ENCODE measurements at regions not wholly inside any gene's neighbourhood (a gene's known extent, or its start where the extent isn't known, plus 50 kb on each side); places are given as distances from the start of the nearest gene placed in this dataset.

GRCh38 chr20:19073584-19074218, 138.7 kb upstream of the SLC24A3 start:
- Histone ChIP-seq H3K27me3 (ENCODE audit: control insufficient read depth, insufficient read depth, low read length) (no peaks in the 10 kb centered on the region), H3K9me3 (ENCODE audit: control insufficient read depth, insufficient read depth, low read depth, low read length) (no peaks in the 10 kb centered on the region), H3K4me1 (ENCODE audit: control insufficient read depth, extremely low read depth, insufficient read depth, low read length) (no peaks in the 10 kb centered on the region), H2AFZ (ENCODE audit: low read length) (no peak overlapping the region), H3K4me2 (ENCODE audit: extremely low read depth, insufficient read depth, low read length) (no peak overlapping the region), H3K9ac (ENCODE audit: insufficient read depth, low read length) (no peak overlapping the region), H3K79me2 (ENCODE audit: control insufficient read depth, insufficient read depth, low read length) (no peaks in the 10 kb centered on the region), H3K4me3 (replicated peaks in 1 of 4; ENCODE audit: control extremely low read depth in 1 of 4, insufficient read depth in 1 of 4, low read depth in 3 of 4, low read length in 4 of 4) (no peak overlapping the region), H4K20me1 (ENCODE audit: control insufficient read depth, extremely low read depth, insufficient read depth, low read length) (no peaks in the 10 kb centered on the region), H3K36me3 (ENCODE audit: control insufficient read depth, insufficient read depth, low read length) (no peaks in the 10 kb centered on the region), H3K27ac (ENCODE audit: insufficient read depth, low read length) (no peak overlapping the region)
- TF ChIP-seq EZH2 (IDR thresholded peaks at IDR 0.05; ENCODE audit: low read length, missing control alignments): no peak
- TF ChIP-seq CTCF (conservative IDR thresholded peaks at IDR 0.05 in 1 of 2, IDR thresholded peaks at IDR 0.05 in 1 of 2; ENCODE audit: low read depth in 1 of 2, low read length in 2 of 2): no peak
- DNase-seq (ENCODE audit: low read depth in 2 of 2): no peak

- Histone ChIP-seq H2AFZ (ENCODE audit: low read length) (no peak overlapping the region), H3K4me1 (ENCODE audit: control insufficient read depth, extremely low read depth, insufficient read depth, low read length) (no peaks in the 10 kb centered on the region), H4K20me1 (ENCODE audit: control insufficient read depth, extremely low read depth, insufficient read depth, low read length) (no peaks in the 10 kb centered on the region), H3K9ac (ENCODE audit: insufficient read depth, low read length) (no peak overlapping the region), H3K27ac (ENCODE audit: insufficient read depth, low read length) (no peak overlapping the region), H3K36me3 (ENCODE audit: control insufficient read depth, insufficient read depth, low read length) (no peaks in the 10 kb centered on the region), H3K4me3 (replicated peaks in 1 of 4; ENCODE audit: control extremely low read depth in 1 of 4, insufficient read depth in 1 of 4, low read depth in 3 of 4, low read length in 4 of 4) (no peak overlapping the region), H3K27me3 (ENCODE audit: control insufficient read depth, insufficient read depth, low read length) (no peaks in the 10 kb centered on the region), H3K4me2 (ENCODE audit: extremely low read depth, insufficient read depth, low read length) (no peak overlapping the region), H3K9me3 (ENCODE audit: control insufficient read depth, insufficient read depth, low read depth, low read length) (no peaks in the 10 kb centered on the region), H3K79me2 (ENCODE audit: control insufficient read depth, insufficient read depth, low read length) (no peaks in the 10 kb centered on the region)
- DNase-seq (ENCODE audit: low read depth in 2 of 2): no peak
- no peak for TF ChIP-seq CTCF (conservative IDR thresholded peaks at IDR 0.05 in 1 of 2, IDR thresholded peaks at IDR 0.05 in 1 of 2; ENCODE audit: low read depth in 1 of 2, low read length in 2 of 2)
- no peak for TF ChIP-seq EZH2 (IDR thresholded peaks at IDR 0.05; ENCODE audit: low read length, missing control alignments)
Observed at GRCh38 chr20:19074356-19074755, 138.1 kb upstream of the SLC24A3 start.

GRCh38 chr20:19074828-19075516, 137.5 kb upstream of the SLC24A3 start:
- no peak overlapping the region for H3K27ac ChIP-seq (ENCODE audit: insufficient read depth, low read length)
- H3K9ac ChIP-seq (ENCODE audit: insufficient read depth, low read length): no peak overlapping the region
- TF ChIP-seq EZH2 (IDR thresholded peaks at IDR 0.05; ENCODE audit: low read length, missing control alignments) (no peak), CTCF (conservative IDR thresholded peaks at IDR 0.05 in 1 of 2, IDR thresholded peaks at IDR 0.05 in 1 of 2; ENCODE audit: low read depth in 1 of 2, low read length in 2 of 2) (no peak)
- no peak for DNase-seq (ENCODE audit: low read depth in 2 of 2)
- no peaks in the 10 kb centered on the region for H3K9me3 ChIP-seq (ENCODE audit: control insufficient read depth, insufficient read depth, low read depth, low read length)
- H3K4me3 ChIP-seq (replicated peaks in 1 of 4; ENCODE audit: control extremely low read depth in 1 of 4, insufficient read depth in 1 of 4, low read depth in 3 of 4, low read length in 4 of 4): no peak overlapping the region
- H3K79me2 ChIP-seq (ENCODE audit: control insufficient read depth, insufficient read depth, low read length): no peaks in the 10 kb centered on the region
- no peaks in the 10 kb centered on the region for H3K36me3 ChIP-seq (ENCODE audit: control insufficient read depth, insufficient read depth, low read length)
- no peaks in the 10 kb centered on the region for H4K20me1 ChIP-seq (ENCODE audit: control insufficient read depth, extremely low read depth, insufficient read depth, low read length)
- H3K4me2 ChIP-seq (ENCODE audit: extremely low read depth, insufficient read depth, low read length): no peak overlapping the region
- H3K27me3 ChIP-seq (ENCODE audit: control insufficient read depth, insufficient read depth, low read length): no peaks in the 10 kb centered on the region
- H2AFZ ChIP-seq (ENCODE audit: low read length): no peak overlapping the region
- H3K4me1 ChIP-seq (ENCODE audit: control insufficient read depth, extremely low read depth, insufficient read depth, low read length): no peaks in the 10 kb centered on the region
